Type B pancreatic cell (in vitro differentiated cells): ENCODE measurements at regions not wholly inside any gene's neighbourhood (a gene's known extent, or its start where the extent isn't known, plus 50 kb on each side); places are given as distances from the start of the nearest gene placed in this dataset.

Experiments used
- DNase-seq: peaks from one replicate; pipeline ENCODE4 v3.0.0; 2021; ENCODE audit warnings: mixed read lengths; ENCODE audit not compliant: unreplicated experiment; ENCODE audit errors: extremely low spot score
- H3K27ac Mint-ChIP-seq: 2 replicates; pipeline ENCODE4 v1.8.0; 2021; ENCODE audit warnings: mild to moderate bottlenecking, mixed read lengths
- H3K27me3 Mint-ChIP-seq: 2 replicates; pipeline ENCODE4 v1.8.0; 2021; ENCODE audit warnings: mixed read lengths
- H3K36me3 Mint-ChIP-seq: 2 replicates; pipeline ENCODE4 v1.8.0; 2021; ENCODE audit warnings: mixed read lengths
- H3K4me1 Mint-ChIP-seq: one replicate; pipeline ENCODE4 v1.8.0; 2021; ENCODE audit warnings: mixed read lengths; ENCODE audit not compliant: unreplicated experiment
- H3K4me3 Mint-ChIP-seq: 2 replicates; pipeline ENCODE4 v1.8.0; 2021; ENCODE audit warnings: mild to moderate bottlenecking, mixed read lengths
- H3K9me3 Mint-ChIP-seq: 2 replicates; pipeline ENCODE4 v1.8.0; 2021; ENCODE audit warnings: mixed read lengths
- TF ChIP-seq, protein P1 (sequence below): fragments of 200-600 bp; sonication (generic); conservative IDR thresholded peaks from 2 replicates; pipeline ENCODE4 v1.5.0; 2021; ENCODE audit warnings: antibody characterized with exemption, mild to moderate bottlenecking

DNA sequence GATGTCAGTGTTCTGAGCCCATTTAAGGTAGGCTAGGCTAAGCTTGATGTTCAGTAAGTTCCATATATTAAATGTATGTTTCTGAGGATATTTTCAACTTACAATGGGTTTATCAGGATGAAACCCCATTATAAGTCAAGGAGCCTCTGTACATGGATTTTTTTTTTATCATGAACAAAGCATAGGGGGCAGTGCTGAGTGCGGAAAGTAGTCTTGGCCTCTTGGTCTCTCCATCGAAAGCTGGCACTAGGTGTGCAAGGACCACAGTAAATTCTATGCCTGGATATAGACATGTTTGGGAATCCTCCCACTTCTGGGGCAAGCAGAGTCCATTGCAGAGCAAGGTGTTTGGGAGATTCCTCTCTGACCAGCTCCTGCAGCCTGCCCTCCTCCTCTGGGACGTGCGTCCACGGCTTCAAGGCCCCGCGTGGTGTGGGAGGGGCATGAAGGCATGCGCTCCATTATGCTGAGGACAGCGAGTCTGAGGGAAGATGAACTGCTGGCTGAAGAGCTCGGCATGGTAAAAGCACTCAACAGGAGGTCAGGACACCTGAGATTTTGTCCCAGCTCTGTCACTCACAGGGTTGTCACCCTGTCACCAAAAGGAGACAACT, 122.9 kb upstream of the LIPC start:
- no peak overlapping the region for H3K4me3 Mint-ChIP-seq
- peaks cover 17% of the 10 kb centered on the region for H3K4me1 Mint-ChIP-seq
- TF ChIP-seq, protein P1, sequence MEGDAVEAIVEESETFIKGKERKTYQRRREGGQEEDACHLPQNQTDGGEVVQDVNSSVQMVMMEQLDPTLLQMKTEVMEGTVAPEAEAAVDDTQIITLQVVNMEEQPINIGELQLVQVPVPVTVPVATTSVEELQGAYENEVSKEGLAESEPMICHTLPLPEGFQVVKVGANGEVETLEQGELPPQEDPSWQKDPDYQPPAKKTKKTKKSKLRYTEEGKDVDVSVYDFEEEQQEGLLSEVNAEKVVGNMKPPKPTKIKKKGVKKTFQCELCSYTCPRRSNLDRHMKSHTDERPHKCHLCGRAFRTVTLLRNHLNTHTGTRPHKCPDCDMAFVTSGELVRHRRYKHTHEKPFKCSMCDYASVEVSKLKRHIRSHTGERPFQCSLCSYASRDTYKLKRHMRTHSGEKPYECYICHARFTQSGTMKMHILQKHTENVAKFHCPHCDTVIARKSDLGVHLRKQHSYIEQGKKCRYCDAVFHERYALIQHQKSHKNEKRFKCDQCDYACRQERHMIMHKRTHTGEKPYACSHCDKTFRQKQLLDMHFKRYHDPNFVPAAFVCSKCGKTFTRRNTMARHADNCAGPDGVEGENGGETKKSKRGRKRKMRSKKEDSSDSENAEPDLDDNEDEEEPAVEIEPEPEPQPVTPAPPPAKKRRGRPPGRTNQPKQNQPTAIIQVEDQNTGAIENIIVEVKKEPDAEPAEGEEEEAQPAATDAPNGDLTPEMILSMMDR, result peak; percentile 46
- no peaks in the 10 kb centered on the region for H3K36me3 Mint-ChIP-seq
- no peaks in the 10 kb centered on the region for H3K27me3 Mint-ChIP-seq
- no peak overlapping the region for H3K27ac Mint-ChIP-seq
- H3K9me3 Mint-ChIP-seq, result no peaks in the 10 kb centered on the region
- DNase-seq, result no peak

DNA sequence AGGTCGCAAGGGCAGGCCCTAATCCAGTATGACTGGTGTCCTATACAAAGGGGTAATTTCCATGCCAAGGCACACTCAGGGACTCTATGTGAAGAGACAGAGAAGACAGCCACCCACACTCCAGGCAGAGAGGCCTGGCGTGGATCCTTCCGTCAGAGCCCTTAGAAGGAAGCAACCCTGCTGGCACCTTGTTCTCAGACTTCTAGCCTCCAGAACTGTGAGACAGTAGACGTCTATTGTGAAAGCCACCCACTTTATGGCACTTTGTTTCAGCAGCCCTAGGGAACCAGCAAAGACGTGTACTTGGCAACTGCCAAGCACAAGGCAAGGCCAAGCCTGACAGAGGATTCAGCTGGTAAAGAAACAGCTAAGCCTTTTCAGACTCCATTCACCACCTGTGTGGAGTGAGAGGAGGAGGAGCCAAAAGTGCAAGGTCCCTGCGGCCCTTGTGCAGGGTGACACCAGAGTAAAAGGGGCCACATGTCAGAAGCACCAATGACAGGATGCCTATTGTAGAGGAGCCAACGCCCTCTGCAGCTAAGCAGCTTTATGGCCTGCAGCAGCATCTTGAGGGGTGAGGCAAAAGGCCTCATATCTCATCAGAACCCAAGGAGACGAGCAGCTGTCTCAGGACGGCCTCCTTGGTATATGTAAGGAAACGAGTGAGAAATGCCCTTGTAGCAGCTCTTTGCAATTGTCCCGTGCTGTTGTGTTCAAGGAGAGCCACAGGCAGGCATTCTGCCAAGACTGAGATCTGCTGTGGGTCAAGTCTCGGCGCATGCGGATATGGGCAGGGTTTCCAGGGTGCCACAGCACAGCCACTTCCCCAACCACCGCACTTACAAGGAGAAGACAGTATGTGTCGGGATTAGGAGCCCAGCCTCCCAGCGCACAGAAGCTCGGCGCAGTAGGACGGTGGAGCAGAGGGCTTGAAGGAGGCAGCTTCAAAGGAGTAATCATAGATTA, 121.5 kb upstream of the LIPC start:
- H3K27me3 Mint-ChIP-seq, result no peaks in the 10 kb centered on the region
- peaks cover 17% of the 10 kb centered on the region for H3K4me1 Mint-ChIP-seq
- H3K36me3 Mint-ChIP-seq, result no peaks in the 10 kb centered on the region
- H3K4me3 Mint-ChIP-seq, result no peak overlapping the region
- no peaks in the 10 kb centered on the region for H3K9me3 Mint-ChIP-seq
- no peak overlapping the region for H3K27ac Mint-ChIP-seq
- no peak for DNase-seq
- TF ChIP-seq, protein P1, result no peak

DNA sequence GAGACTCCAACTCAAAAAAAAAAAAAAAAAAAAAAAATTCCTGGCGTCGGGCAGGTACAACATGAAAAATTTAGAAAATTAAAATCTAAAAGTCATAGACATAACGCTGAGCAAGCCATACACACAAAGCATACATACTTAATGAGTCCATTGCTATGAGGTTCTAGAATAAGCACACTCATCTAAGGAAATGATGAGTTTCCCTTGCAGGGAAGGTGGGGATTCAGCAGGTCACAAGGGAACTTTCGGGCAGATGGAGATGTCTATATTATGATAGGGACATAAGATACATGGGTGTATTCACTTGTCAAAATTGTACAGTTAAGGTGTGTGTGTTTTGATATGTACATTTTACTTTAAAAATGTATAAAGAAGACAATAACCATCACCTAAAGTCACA, 120.2 kb upstream of the LIPC start:
- Mint-ChIP-seq H3K27me3 (no peaks in the 10 kb centered on the region), H3K27ac (no peak overlapping the region), H3K36me3 (no peaks in the 10 kb centered on the region), H3K4me3 (no peak overlapping the region), H3K9me3 (no peaks in the 10 kb centered on the region), H3K4me1 (peaks cover 14% of the 10 kb centered on the region)
- TF ChIP-seq, protein P1, result no peak
- DNase-seq, result no peak

DNA sequence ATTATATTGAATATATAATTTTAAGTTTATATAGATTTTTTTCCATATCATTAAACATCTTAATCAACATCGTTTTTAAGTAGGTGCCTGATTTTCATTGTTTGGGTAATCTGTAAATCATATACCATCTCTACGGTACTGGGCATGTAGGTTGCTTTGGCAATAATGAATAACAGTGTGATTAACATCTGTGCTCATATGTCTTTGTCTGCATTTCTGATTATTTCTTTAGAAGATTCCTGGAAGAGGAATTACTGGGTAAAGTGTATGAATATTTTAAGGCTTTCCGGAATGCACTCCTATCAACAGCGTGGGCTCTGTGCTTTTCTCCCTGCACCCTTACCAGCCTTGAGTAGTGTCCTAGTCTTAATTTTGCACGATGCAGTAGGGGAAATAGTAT, 119.8 kb upstream of the LIPC start:
- Mint-ChIP-seq H3K9me3 (no peaks in the 10 kb centered on the region), H3K4me3 (no peak overlapping the region), H3K27ac (no peak overlapping the region), H3K4me1 (peaks cover 9% of the 10 kb centered on the region), H3K36me3 (no peaks in the 10 kb centered on the region), H3K27me3 (no peaks in the 10 kb centered on the region)
- no peak for DNase-seq
- TF ChIP-seq, protein P1, result no peak

DNA sequence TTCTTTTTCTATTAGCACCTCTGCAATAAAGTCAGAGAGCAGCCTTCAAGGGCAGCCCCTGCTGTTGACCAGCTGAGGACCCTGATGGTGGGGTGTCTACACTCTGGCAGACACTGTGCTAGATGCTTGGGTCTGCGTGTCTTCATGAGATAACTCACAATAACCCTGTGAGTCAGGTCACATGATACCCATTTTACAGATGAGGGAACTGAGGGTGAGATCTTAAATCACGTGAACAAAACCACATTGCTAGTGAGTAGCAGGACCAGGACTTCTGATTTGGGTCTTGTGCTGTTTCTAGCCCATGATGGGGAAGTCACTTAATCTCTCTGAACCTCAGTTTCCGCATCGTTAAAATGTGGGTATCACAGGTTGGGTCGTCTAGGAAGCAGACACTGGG, 118.5 kb upstream of the LIPC start:
- Mint-ChIP-seq H3K4me1 (peaks cover 5% of the 10 kb centered on the region), H3K4me3 (no peak overlapping the region), H3K27me3 (no peaks in the 10 kb centered on the region), H3K36me3 (no peaks in the 10 kb centered on the region), H3K9me3 (no peaks in the 10 kb centered on the region), H3K27ac (no peak overlapping the region)
- TF ChIP-seq, protein P1, result no peak
- DNase-seq, result no peak
